GM19372 (cell line): ENCODE measurements at regions not wholly inside any gene's neighbourhood (a gene's known extent, or its start where the extent isn't known, plus 50 kb on each side); places are given as distances from the start of the nearest gene placed in this dataset.
"Not testable (repeated sequence)": the region's sequence is repeated elsewhere in the genome, so short reads cannot be mapped to it uniquely, and the experiment has no call there.

Source experiments
- ATAC-seq: cut with Tn5 transposase; IDR thresholded peaks from one replicate; pipeline ENCODE4 v1.9.1; 2021; ENCODE audit warnings: mild to moderate bottlenecking, low read depth, moderate library complexity; ENCODE audit not compliant: unreplicated experiment

DNA sequence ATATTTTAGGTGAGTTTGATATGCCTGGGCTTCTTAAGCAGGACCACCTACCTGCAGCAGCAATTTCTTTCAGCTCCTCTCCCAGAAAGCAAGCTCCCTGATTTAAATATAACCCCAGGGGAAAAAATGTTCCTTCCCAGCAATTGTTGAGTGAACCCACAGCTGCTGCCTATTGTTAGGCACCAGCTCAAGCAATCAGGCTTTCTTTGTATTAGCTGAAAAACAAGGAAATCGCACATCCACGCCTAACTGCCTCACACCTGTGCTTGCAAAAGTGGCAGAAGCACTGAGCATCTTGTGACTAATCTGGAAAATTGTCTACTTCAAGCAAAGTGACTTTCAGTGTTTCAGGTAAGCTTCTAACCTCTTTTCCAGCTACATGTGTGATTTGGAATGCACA is 432.2 kb downstream of the SMARCA1 start:
- no peak for ATAC-seq

DNA sequence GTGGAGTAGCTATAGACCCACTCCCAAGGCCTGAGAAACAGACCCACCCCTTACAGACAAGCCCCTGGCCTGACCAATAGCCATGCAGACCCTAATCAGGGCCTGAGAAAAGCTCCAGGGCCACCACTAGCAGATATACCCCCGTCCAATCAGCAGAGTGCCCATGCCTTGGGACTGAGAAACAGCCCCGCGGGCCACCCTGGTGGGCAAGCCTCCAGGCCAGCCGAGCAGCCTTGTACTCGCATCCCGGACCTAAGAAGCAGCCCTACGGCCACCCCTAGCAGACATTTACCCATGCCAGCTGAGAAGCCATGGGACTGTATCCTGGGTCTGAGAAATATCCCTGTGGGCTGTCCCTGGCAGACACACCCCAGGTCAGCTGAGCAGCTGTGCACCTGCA is 436.5 kb downstream of the SMARCA1 start:
- ATAC-seq, result no peak

DNA sequence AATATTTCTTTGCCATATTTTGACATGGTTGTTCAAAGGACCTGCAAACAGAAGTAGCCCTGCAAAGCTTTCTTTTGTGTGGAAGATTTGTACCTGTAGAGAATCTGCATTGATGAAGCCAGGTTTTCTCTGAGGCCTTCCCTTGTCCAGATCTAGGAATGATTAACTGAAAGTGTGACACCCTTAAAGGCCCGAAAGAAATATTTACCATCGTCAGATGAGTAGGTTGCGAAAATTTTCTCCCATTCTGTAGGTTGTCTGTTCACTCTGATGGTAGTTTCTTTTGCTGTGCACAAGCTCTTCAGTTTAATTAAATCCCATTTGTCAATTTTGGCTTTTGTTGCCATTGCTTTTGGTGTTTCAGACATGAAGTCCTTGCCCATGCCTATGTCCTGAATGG is 439.0 kb downstream of the SMARCA1 start:
- ATAC-seq, result not testable (repeated sequence)

DNA sequence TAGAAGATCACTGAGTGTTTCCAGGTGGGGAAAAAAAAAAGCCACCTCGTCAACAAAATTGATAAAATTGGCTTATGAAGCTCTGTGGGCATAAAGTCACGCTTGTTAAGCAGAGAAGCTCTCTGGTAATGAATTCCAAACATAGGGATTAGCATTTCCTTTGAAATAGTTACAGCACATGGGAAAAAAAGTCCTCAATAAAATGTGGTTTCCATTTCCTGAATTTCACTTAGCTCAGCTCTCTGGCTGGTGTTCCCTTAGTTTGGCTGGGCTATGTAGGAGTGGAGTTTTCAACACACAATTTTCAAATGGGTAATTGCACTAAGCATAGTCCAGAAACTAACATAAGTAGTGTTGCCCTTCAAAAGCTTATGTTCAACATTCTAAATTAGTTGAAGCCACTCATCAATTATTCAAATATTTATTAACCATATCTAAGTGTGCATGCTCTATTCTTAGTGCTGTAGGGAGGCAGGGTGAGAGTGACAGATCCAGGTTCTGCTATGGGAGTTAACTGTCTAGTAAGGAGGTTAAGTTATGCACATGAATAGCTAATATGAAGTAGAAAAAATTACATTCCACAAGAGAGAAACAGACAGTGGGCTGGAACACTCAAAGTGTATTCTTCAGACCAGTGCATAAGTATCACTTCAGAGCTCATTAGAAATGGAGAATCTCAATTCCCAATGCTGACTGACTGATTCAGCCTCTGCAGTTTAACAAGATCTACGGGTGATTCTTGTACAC is 445.7 kb downstream of the SMARCA1 start:
- no peak for ATAC-seq

DNA sequence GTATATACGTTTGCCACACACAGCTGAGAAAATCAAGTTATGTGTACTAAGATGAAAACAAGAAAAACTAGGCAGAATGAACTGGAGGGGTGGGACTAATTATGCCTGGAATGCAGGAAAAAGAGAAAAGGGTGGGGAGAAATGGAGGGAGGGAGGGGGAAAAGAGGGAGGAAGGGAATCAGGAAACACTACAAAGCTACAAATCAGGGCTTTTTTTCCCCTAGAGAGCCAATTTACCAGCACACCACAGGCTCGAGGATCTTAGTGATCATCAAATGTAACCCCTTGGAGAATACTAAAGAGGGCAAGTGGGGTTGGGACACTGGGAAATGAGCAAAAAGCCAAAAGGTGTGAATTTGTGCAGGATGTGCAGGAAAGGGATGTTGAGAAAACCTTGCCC is 451.9 kb downstream of the SMARCA1 start:
- no peak for ATAC-seq

DNA sequence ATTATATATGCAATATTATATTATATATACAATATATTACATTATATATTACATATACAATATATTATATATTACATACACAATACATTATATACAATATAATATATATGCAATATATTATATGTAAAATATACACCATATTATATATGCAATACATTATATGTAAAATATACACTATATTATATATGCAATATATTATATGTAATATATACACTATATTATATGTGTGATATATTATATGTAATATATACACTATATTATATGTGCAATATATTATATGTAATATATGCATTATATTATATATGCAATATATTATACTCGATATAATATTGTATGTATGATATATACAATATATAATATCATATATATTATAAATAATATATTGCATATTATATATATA is 457.4 kb downstream of the SMARCA1 start:
- ATAC-seq, result no peak

DNA sequence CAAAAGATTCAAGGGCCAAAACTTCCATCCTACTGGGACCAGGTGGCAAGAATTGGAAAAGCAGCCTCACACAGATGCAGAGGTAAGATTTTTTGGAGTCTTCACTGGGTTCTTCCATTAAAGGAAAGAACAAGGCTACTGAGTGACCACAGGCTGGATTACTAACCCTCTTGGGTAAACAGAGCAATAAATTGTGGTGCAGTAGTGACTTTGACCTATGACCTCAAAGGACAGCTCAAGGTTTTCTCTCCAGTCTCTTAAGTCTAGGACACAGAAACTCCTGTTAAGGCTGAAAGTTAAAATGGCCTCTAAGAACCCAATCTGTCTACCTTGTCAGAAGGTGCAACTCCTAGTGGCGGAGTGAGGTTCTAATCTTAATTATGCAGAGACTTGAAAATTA is 464.9 kb downstream of the SMARCA1 start:
- ATAC-seq, result no peak

DNA sequence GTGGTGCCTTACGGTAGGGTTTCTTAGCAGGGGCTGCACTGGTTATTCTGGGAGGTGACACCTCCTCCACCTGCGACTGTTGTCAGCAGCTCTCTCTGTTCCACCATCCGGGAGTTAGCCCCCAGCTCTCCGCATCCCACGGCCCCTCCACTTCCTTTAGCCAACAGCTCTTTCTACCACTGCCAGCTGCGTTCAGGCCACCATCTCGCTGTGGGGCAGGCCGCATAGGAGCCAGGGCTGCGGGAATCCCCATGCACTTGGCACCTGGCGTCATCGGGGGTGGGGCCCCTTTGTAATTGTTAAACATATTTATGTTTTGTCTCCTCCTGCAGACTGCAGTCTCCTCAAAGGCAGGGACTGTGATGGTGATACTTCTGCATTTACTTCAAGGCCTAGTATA is 480.2 kb downstream of the SMARCA1 start:
- ATAC-seq, result no peak

DNA sequence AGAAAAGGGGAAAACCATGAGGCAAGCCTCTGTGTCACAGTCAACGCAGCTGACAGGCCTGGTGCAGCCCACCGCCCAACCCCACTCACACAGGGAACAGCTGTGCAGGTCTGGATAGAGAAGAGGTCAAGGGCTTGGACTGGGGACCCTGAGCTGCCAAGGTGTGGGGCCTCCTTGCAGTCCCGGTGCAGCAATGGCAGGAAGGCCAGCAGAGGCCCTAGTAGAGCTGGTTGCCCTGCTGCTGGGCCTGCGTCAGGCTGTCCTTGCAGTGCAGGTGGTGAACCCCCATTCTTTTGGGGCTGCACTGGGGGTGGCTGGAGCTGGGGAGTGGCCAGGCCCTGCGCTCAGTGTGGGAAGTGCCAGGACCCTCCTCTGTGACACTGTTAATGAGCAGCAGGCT is 482.0 kb downstream of the SMARCA1 start:
- no peak for ATAC-seq

DNA sequence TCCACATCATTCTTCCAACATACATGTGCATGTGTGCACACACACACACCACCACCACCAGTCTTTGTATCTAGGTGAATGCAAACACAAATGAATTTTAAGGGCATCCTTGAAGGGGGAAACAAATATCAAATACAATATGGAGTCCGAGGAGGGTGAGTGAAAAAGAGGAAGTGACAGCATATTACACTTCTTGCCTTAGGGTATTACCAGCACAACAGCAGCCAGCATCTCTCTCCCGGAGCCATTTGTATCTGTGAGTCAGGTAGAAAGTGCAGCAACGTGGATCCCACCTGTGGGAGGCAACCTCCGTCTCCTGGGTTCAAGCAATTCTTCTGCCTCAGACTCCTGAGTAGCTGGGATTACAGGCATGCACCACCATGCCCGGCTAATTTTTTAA is 483.2 kb downstream of the SMARCA1 start:
- ATAC-seq, result no peak

DNA sequence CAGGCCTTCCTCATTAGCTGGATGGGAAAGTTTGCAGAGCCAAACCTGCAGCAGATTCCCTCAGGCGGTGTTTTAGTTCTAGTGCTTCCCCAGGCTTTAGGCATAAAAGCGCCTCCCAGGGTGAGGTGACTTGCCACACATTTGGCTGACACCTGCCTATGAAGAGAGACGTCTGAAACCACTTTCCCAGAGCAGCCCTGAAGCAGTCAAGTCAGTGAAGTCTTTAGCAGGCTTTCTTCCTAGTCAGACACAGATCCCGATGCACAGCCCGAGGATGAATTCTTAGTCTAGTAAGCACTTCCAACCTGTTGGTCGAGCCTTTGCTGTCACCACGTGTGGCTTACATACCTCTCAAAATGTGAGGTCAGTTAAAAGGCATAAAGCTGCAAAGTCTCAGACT is 484.1 kb downstream of the SMARCA1 start:
- ATAC-seq, result no peak

DNA sequence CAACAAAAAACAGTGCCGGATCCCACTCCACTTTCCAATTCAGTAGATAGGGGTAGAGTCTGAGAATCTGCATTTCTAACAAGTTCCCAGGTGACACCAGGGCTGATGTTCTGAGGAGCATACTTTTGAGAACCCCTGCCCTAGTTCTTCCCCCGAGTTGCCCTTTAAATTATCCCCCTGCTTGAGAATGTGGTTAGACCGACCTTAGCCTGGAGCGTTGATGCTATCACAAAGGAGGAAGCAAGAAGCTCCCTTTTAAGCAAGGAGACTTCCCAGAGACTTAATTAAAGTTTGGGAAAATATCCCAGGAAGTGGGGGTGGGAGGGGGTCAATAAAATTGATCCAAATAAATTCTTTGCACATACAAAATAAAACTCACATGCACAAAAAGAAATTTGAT is 485.9 kb downstream of the SMARCA1 start:
- no peak for ATAC-seq

DNA sequence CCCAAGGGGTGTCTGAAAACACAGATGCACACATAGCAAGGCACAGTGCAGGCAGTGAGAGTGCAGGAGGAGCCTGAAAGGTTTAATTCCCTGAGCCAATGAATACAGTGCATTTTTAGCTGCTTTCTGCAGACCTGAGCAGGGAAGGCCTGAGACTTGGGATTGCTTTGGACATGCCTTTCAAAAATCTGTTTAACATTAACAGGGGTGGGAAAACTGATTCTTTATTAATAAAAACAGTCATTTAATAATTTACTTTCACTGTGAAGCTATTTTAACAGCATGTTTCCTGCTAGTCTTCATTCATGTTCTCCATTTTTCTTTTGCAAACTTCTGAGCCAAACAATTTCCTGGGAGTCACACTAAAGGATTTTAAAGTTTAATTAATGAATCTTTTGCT is 488.1 kb downstream of the SMARCA1 start:
- ATAC-seq, result no peak

DNA sequence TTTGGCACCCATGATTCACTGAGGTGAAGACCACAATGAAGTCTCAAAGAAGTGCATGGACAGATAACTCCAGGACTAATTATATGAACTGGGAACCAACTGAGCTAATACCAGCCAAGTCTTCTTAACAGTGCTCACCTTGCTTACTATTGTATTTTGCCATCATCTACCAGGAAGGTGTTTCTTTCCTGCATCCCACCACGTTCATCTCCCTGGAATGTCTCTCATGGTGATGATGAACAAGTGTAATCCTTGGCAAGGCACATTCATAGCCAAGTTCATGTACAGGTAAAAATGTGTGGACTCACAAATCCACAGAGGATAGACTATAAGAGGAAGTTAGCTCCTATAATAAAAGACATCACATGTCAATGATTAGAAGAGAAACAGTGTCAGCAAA is 489.1 kb downstream of the SMARCA1 start:
- no peak for ATAC-seq

DNA sequence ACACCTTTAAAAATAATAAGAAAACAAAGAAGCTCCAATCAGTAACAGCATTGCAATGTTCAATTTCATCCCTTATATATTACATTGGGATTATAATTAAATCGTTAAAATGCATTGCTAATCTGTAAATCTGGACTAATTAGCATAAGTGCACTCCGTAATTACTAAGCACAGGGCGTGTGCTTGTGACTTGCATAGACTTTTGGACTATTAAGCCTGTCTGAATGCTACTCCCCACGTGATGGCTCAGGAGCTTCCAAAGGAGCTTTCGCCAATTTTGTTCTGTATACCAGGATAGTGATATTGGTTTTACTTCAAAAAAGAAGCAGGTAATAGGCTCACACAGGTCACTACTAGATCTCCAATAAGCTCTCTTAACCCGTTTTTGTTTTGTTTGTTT is 497.1 kb downstream of the SMARCA1 start:
- ATAC-seq, result no peak

DNA sequence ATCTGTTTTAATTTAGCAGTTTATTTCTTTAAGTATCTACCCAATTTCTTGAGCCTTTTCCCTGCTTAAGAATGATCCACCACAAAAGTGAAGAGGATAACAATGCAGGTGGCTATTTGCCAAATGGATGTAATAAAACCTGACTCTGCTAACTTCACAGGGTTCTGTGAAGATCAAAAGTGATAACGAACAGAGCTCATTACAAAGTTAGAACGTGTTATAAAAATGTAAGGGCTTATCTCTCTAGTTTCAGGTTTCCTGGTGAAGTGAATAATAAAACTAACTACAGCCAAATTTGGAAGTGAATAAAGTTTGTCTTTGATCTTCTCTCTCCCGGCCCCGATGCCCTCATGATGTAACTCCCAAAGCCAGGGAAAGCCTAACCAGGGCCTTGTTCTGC is 497.9 kb downstream of the SMARCA1 start:
- no peak for ATAC-seq

DNA sequence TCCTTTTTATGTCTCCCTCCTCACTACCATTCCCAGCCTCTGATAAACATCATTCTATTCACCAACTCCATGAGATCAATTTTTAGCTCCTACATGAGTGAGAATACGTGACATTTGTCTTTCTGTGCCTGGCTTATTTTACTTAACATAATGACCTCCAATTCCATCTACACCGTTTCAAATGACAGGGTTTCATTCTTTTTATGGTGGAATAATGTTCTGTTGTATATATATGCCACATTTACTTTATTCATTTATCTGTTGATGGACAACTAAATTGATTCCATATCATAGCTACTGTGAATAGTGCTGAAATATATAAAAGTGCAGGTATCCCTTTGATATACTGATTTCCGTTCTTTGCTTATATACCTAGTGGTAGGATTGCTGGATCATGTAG is 503.9 kb downstream of the SMARCA1 start:
- no peak for ATAC-seq

DNA sequence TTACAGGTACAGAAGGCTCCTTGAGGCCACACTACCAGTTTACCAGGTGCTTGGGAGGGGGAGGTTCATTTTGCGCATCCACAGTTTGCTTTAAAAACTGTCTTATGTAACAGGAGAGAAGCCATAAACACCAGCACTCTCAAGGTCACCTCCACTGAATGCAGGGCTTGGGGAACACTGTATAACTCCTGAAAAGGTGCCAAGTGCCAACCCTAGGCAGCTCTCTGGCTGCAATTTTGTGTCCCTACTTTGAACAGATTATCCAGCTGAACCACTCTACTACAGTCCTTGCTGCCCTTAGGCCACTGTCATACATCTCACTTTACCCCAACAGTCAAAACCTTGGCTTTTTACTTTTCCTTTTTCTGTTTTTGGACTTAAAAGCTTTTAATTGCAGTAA is 507.9 kb downstream of the SMARCA1 start:
- no peak for ATAC-seq

DNA sequence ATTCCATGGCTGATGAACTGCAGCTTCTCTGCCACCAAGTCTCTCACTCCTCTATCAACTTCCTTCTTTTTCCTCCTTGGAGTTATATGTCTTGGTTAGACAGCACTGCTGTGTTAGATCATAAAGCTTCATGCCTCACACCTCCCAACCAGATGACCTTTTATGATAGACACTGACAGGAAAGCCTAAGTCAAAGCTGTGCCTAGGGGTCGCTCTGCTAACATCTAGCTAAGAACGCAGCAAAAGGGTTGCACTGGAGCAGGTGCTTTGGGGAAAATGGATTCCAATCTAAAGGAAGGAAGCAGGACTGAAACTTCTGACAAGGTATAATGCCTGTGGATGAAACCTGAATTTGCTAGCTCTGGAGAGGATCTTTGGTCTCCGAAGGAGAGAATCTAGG is 509.7 kb downstream of the SMARCA1 start:
- ATAC-seq, result no peak

DNA sequence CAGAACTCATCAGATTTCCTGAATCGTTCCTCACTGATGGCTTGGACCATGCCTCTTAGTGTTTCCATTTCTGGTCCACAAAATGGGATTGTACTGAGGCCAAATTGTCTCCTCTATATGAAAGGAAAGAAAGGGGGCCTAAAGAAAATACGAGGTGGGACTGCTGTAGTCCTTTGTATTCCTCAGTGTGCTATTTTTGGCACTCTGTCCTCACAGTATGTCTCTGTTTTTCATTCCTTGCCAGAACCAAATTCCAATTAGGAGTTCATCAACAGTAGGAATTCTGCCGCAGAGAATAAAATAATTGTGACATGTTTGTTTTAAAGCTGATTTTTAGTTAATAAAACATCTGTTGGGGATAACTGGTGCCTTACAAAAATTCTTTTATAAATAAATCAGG is 515.7 kb downstream of the SMARCA1 start:
- no peak for ATAC-seq

DNA sequence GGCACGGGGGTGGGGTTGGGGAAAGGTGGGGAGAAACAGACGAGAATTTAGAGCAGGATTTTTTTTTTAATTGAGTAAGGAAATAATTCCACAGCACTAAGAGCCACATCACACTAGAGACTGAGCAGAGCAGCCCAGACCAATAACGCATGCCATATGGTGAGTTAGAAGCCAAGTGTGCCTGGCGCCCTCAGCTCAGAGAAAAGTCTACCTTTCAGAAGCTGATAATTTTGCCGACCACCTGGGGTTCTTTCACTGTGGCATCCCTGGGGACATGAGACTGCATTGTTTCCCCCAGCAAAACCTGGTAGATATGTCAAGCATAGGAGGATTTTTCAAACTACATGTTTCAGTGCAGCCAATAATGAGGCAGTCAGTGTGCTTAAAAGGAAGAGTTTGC is 516.8 kb downstream of the SMARCA1 start:
- ATAC-seq, result no peak

DNA sequence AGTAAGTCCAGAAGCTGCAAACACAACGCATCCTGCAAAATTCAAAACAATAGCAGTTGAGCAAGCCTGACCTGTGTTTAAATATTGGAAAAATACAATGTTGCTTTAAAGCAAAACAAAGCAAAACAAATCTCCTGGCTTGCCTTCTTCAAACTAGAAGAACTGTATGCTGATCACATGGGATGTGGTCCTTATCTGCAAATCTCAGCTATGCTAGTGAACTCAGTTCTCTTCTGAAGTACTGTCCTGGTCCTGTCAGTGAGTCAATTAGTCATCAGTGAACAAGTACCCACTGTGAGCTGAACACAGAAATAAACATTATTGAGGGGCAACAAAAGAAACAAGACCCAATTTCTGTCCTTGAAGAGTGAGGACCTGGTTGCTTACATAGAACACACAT is 522.5 kb downstream of the SMARCA1 start:
- ATAC-seq, result no peak

DNA sequence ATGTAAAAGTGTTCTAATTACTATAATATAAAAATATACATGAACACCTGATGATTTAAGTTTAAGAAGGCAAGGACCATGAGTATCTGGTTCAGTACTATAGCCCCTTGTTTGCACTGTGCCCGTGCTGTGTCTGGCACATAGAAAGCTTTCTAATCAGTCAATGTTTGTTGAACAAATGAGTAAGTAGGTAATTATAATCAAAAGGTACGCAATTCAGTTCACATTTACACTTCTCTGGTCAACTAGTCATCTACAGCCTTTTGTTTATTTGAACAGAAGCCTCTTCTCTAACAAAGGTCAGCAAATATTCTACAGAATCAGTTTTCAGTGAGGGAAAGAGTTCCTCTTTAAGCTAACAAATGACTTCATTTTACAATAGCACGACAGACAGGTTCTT is 523.3 kb downstream of the SMARCA1 start:
- ATAC-seq, result no peak
